ENCODE measurements at regions not wholly inside any gene's neighbourhood (a gene's known extent, or its start where the extent isn't known, plus 50 kb on each side); places are given as distances from the start of the nearest gene placed in this dataset.
"Not testable (repeated sequence)": the region's sequence is repeated elsewhere in the genome, so short reads cannot be mapped to it uniquely, and the experiment has no call there.

DNA sequence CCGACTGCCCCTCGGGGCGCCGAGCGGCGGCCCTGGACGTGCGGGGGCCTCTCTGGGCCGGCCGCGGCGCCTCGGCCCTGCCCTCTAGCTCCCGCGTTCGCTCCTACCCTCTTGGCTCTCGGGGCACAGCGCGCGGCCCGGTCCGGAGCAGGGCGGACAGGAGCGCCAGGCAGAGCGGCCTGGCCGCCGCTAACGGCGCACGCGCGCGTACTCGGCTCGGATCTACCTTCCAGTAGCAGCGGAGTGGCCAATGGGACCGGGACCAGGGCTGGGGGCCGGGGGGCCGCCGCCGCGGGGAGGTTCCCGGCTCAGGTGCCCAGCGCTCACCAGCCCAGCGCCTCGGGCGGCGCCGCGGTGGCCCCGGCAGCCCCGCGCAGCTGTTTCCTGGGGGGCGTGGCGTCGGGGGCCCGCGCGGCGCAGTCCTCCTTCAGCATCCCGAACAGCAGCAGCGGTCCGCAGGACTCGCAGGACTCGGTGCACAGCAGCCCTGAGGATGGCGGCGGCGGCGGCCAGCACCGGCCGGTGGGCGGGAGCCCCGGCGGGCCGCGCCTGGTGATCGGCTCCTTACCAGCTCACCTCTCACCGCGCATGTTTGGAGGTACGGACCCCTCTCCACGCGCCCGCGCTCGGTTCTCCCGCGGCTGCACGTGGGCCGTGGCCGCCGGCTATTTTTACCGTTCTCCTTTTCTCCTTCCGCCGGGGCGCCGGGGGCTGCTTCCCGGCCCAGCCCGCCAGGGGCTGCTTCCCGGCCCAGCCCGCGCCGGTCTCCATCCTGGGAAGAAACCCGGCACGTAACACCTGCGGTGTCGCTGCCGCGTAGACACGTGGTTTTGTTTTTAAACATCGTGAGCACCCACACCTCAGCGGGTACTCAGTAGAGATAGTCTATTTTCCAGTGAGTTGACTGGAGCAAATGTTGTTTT is 162.9 kb downstream of the KBTBD2 start:
- not testable (repeated sequence) for TF ChIP-seq BHLHE40 (IDR thresholded peaks at IDR 0.05; ENCODE audit: low read depth, low read length); POLR2A (IDR thresholded peaks at IDR 0.05; ENCODE audit: low read depth, low read length); SMC3 (IDR thresholded peaks at IDR 0.05; ENCODE audit: low read depth, low read length); RAD21 (IDR thresholded peaks at IDR 0.05; ENCODE audit: low read length); MAZ (IDR thresholded peaks at IDR 0.05; ENCODE audit: borderline replicate concordance, low read depth, low read length); RCOR1 (IDR thresholded peaks at IDR 0.05; ENCODE audit: insufficient replicate concordance, low read length)
- TF ChIP-seq, protein P1, sequence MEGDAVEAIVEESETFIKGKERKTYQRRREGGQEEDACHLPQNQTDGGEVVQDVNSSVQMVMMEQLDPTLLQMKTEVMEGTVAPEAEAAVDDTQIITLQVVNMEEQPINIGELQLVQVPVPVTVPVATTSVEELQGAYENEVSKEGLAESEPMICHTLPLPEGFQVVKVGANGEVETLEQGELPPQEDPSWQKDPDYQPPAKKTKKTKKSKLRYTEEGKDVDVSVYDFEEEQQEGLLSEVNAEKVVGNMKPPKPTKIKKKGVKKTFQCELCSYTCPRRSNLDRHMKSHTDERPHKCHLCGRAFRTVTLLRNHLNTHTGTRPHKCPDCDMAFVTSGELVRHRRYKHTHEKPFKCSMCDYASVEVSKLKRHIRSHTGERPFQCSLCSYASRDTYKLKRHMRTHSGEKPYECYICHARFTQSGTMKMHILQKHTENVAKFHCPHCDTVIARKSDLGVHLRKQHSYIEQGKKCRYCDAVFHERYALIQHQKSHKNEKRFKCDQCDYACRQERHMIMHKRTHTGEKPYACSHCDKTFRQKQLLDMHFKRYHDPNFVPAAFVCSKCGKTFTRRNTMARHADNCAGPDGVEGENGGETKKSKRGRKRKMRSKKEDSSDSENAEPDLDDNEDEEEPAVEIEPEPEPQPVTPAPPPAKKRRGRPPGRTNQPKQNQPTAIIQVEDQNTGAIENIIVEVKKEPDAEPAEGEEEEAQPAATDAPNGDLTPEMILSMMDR (conservative IDR thresholded peaks at IDR 0.05; ENCODE audit: low read depth, low read length): not testable (repeated sequence)
- TF ChIP-seq, protein P2, sequence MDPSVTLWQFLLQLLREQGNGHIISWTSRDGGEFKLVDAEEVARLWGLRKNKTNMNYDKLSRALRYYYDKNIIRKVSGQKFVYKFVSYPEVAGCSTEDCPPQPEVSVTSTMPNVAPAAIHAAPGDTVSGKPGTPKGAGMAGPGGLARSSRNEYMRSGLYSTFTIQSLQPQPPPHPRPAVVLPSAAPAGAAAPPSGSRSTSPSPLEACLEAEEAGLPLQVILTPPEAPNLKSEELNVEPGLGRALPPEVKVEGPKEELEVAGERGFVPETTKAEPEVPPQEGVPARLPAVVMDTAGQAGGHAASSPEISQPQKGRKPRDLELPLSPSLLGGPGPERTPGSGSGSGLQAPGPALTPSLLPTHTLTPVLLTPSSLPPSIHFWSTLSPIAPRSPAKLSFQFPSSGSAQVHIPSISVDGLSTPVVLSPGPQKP (IDR thresholded peaks at IDR 0.05; ENCODE audit: borderline replicate concordance, low read depth, low read length): not testable (repeated sequence)
